Neural cell (in vitro differentiated cells): ENCODE measurements at regions not wholly inside any gene's neighbourhood (a gene's known extent, or its start where the extent isn't known, plus 50 kb on each side); places are given as distances from the start of the nearest gene placed in this dataset.

Experiments used
- H2AFZ ChIP-seq: fragments of 200-600, 300-800 bp; sonication (generic), shearing (Covaris generic); 2 replicates; pipeline ENCODE4 v1.6.0; 2014; ENCODE audit warnings: low read depth, mild to moderate bottlenecking, antibody characterized with exemption, low read length, moderate library complexity
- H3F3A ChIP-seq: fragments of 200-600 bp; shearing (Covaris generic); 2 replicates; pipeline ENCODE4 v1.6.1; 2016; ENCODE audit warnings: mild to moderate bottlenecking, moderate library complexity, mixed read lengths, antibody characterized with exemption, low read length; ENCODE audit not compliant: insufficient read depth, poor library complexity, severe bottlenecking
- H3K27ac ChIP-seq: fragments of 200-600, 300-800 bp; sonication (generic), shearing (Covaris generic); 2 replicates; pipeline ENCODE4 v1.5.1; 2014; ENCODE audit warnings: mild to moderate bottlenecking, low read length, moderate library complexity
- H3K27me3 ChIP-seq: fragments of 300-800, 200-600 bp; sonication (generic), shearing (Covaris generic); 2 replicates; pipeline ENCODE4 v1.6.0; 2014; ENCODE audit warnings: mild to moderate bottlenecking, low read depth, low read length, moderate library complexity; ENCODE audit not compliant: insufficient read depth
- H3K36me3 ChIP-seq: fragments of 300-800, 200-600 bp; sonication (generic), shearing (Covaris generic); 2 replicates; pipeline ENCODE4 v1.5.1; 2014; ENCODE audit warnings: mild to moderate bottlenecking, antibody characterized with exemption, low read length, moderate library complexity; ENCODE audit not compliant: insufficient read depth
- H3K4me2 ChIP-seq: fragments of 300-800, 200-600 bp; sonication (generic), shearing (Covaris generic); 2 replicates; pipeline ENCODE4 v1.6.0; 2014; ENCODE audit warnings: mild to moderate bottlenecking, low read length
- H3K4me3 ChIP-seq: fragments of 300-800, 200-600 bp; sonication (generic), shearing (Covaris generic); 2 replicates; pipeline ENCODE4 v1.5.1; 2014; ENCODE audit warnings: mild to moderate bottlenecking, low read length, moderate library complexity
- H3K79me2 ChIP-seq: fragments of 200-600 bp; shearing (Covaris generic); replicated peaks from 2 replicates; pipeline ENCODE4 v1.6.0; 2014; ENCODE audit warnings: mild to moderate bottlenecking, low read length, moderate library complexity; ENCODE audit not compliant: insufficient read depth
- H3K9ac ChIP-seq: fragments of 300-800, 200-600 bp; sonication (generic), shearing (Covaris generic); 2 replicates; pipeline ENCODE4 v1.6.1; 2016; ENCODE audit warnings: mild to moderate bottlenecking, low read length, mixed read lengths
- H3K9me2 ChIP-seq: fragments of 200-600 bp; shearing (Covaris generic); 2 replicates; pipeline ENCODE4 v1.6.1; 2016; ENCODE audit warnings: mild to moderate bottlenecking, low read length, mixed read lengths; ENCODE audit not compliant: insufficient read depth
- H3K9me3 ChIP-seq: fragments of 200-600, 300-800 bp; sonication (generic), shearing (Covaris generic); 2 replicates; pipeline ENCODE4 v1.6.1; 2016; ENCODE audit warnings: mild to moderate bottlenecking, mixed run types, low read length, moderate library complexity, mixed read lengths
- H4K20me1 ChIP-seq: fragments of 200-600 bp; shearing (Covaris generic); 2 replicates; pipeline ENCODE4 v1.6.1; 2016; ENCODE audit warnings: mild to moderate bottlenecking, mixed run types; ENCODE audit not compliant: insufficient read depth
- CTCF ChIP-seq: fragments of 450-650 bp; IDR thresholded peaks from 2 replicates; pipeline ENCODE4 v1.5.1; 2014; ENCODE audit warnings: antibody characterized with exemption, mild to moderate bottlenecking, moderate library complexity; ENCODE audit not compliant: poor library complexity, severe bottlenecking
- EP300 ChIP-seq: fragments of 450-650 bp; conservative IDR thresholded peaks from 2 replicates; pipeline ENCODE4 v1.6.1; 2014; ENCODE audit warnings: antibody characterized with exemption, mild to moderate bottlenecking, moderate library complexity; ENCODE audit not compliant: poor library complexity, severe bottlenecking
- EZH2 ChIP-seq: fragments of 200-600, 300-800 bp; shearing (Covaris generic), sonication (generic); IDR thresholded peaks from 2 replicates; pipeline ENCODE4 v1.6.1; 2014; ENCODE audit warnings: antibody characterized with exemption, low read length, borderline replicate concordance, mild to moderate bottlenecking; ENCODE audit not compliant: insufficient read depth, poor library complexity, severe bottlenecking
- MXI1 ChIP-seq: fragments of 450-650 bp; conservative IDR thresholded peaks from 2 replicates; pipeline ENCODE4 v1.6.1; 2014; ENCODE audit warnings: antibody characterized with exemption, mild to moderate bottlenecking; ENCODE audit not compliant: poor library complexity, severe bottlenecking
- POLR2AphosphoS5 ChIP-seq: IDR thresholded peaks from 2 replicates; pipeline ENCODE4 v1.6.1; 2012
- RAD21 ChIP-seq: fragments of 450-650 bp; conservative IDR thresholded peaks from 2 replicates; pipeline ENCODE4 v1.6.1; 2014; ENCODE audit warnings: antibody characterized with exemption, mild to moderate bottlenecking, moderate library complexity
- SMC3 ChIP-seq: fragments of 450-650 bp; conservative IDR thresholded peaks from 2 replicates; pipeline ENCODE4 v1.6.1; 2014; ENCODE audit warnings: antibody characterized with exemption, mild to moderate bottlenecking, moderate library complexity; ENCODE audit not compliant: poor library complexity
- TAF1 ChIP-seq: IDR thresholded peaks from 2 replicates; pipeline ENCODE4 v1.6.1; 2012; ENCODE audit warnings: low read depth
- TF ChIP-seq, protein P1 (sequence below): IDR thresholded peaks from 2 replicates; pipeline ENCODE4 v1.6.1; 2012; ENCODE audit warnings: borderline replicate concordance

DNA sequence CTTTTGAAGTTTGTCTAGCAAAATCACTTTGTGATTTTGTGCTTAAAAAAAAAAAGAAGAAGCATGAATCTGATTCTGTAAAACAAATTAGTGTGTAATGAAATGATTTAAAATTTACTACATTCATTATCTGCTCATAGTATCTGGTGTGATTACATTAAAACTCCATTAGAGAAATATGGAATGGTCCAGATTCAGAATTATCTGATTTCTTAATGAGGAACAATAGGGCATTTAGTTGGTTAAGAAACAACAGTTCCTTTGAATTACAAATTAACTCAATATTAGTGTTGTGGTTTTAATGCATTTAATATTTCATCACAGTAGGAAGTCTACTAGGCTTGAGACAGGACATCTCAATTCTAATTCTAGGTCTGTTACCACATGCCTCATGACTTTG lies 57.9 kb upstream of the PDHA1 start:
- H3K9ac ChIP-seq, result no peak overlapping the region
- no peaks in the 10 kb centered on the region for H3F3A ChIP-seq
- no peak overlapping the region for H3K27ac ChIP-seq
- no peaks in the 10 kb centered on the region for H3K79me2 ChIP-seq
- no peak for TF ChIP-seq RAD21
- TF ChIP-seq EZH2, result no peak
- TF ChIP-seq CTCF, result no peak
- TF ChIP-seq EP300, result no peak
- TF ChIP-seq POLR2AphosphoS5, result no peak
- TF ChIP-seq MXI1, result no peak
- no peak for TF ChIP-seq SMC3
- TF ChIP-seq, protein P1, sequence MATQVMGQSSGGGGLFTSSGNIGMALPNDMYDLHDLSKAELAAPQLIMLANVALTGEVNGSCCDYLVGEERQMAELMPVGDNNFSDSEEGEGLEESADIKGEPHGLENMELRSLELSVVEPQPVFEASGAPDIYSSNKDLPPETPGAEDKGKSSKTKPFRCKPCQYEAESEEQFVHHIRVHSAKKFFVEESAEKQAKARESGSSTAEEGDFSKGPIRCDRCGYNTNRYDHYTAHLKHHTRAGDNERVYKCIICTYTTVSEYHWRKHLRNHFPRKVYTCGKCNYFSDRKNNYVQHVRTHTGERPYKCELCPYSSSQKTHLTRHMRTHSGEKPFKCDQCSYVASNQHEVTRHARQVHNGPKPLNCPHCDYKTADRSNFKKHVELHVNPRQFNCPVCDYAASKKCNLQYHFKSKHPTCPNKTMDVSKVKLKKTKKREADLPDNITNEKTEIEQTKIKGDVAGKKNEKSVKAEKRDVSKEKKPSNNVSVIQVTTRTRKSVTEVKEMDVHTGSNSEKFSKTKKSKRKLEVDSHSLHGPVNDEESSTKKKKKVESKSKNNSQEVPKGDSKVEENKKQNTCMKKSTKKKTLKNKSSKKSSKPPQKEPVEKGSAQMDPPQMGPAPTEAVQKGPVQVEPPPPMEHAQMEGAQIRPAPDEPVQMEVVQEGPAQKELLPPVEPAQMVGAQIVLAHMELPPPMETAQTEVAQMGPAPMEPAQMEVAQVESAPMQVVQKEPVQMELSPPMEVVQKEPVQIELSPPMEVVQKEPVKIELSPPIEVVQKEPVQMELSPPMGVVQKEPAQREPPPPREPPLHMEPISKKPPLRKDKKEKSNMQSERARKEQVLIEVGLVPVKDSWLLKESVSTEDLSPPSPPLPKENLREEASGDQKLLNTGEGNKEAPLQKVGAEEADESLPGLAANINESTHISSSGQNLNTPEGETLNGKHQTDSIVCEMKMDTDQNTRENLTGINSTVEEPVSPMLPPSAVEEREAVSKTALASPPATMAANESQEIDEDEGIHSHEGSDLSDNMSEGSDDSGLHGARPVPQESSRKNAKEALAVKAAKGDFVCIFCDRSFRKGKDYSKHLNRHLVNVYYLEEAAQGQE, result no peak
- TF ChIP-seq TAF1, result no peak
- no peaks in the 10 kb centered on the region for H3K9me3 ChIP-seq
- no peaks in the 10 kb centered on the region for H4K20me1 ChIP-seq
- H3K9me2 ChIP-seq, result no peaks in the 10 kb centered on the region
- no peak overlapping the region for H3K4me3 ChIP-seq
- no peaks in the 10 kb centered on the region for H3K27me3 ChIP-seq
- H3K4me2 ChIP-seq, result no peak overlapping the region
- no peak overlapping the region for H2AFZ ChIP-seq
- no peaks in the 10 kb centered on the region for H3K36me3 ChIP-seq

DNA sequence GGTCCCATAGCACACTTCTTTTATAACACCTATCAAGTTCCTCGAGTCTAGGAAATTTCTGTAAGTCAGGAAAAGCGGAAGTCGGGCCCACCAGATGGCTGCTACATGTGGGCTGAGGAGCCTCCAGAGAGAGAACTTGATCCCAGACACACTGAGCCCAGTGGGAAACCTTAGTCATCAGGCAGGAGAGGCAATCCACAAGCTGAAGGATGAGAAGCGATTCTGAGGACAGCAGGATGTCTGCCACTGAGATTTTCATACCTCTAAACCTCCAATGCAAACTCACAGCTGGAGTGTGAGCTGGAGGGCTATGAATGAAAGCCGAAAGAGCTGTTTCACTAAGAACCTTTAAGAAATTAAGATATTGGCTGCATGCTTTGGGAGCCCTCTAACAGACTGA lies 52.6 kb upstream of the PDHA1 start:
- H3K9me2 ChIP-seq, result no peaks in the 10 kb centered on the region
- no peaks in the 10 kb centered on the region for H3F3A ChIP-seq
- H3K27me3 ChIP-seq, result no peaks in the 10 kb centered on the region
- no peaks in the 10 kb centered on the region for H4K20me1 ChIP-seq
- no peak overlapping the region for H3K9ac ChIP-seq
- no peaks in the 10 kb centered on the region for H3K36me3 ChIP-seq
- TF ChIP-seq SMC3 (no peak), EZH2 (no peak), CTCF (no peak), POLR2AphosphoS5 (no peak), TAF1 (no peak), RAD21 (no peak), EP300 (no peak), MXI1 (no peak)
- TF ChIP-seq, protein P1, result no peak
- no peaks in the 10 kb centered on the region for H3K9me3 ChIP-seq
- H3K4me3 ChIP-seq, result no peak overlapping the region
- H3K4me2 ChIP-seq, result no peak overlapping the region
- no peak overlapping the region for H3K27ac ChIP-seq
- no peak overlapping the region for H2AFZ ChIP-seq
- H3K79me2 ChIP-seq, result no peaks in the 10 kb centered on the region
